ENCODE measurements at regions not wholly inside any gene's neighbourhood (a gene's known extent, or its start where the extent isn't known, plus 50 kb on each side); places are given as distances from the start of the nearest gene placed in this dataset.

- no peak for DNase-seq
Measured at GRCh38 chr18:24797981-24798380, 337.5 kb downstream of the HRH4 start.

GRCh38 chr18:24799176-24799575 is 338.7 kb downstream of the HRH4 start:
- DNase-seq: no peak

GRCh38 chr18:24799720-24800119 is 339.3 kb downstream of the HRH4 start:
- no peak for DNase-seq

- DNase-seq: no peak
Measured at GRCh38 chr18:24801001-24801400, 340.6 kb downstream of the HRH4 start.

GRCh38 chr18:24802456-24802855 is 342.0 kb downstream of the HRH4 start:
- DNase-seq: no peak

- no peak for DNase-seq
Measured at GRCh38 chr18:24805156-24805555, 344.7 kb downstream of the HRH4 start.

- no peak for DNase-seq
Measured at GRCh38 chr18:24809173-24809950, 348.9 kb downstream of the HRH4 start.

- DNase-seq: no peak
Measured at GRCh38 chr18:24810561-24811305, 350.3 kb downstream of the HRH4 start.

GRCh38 chr18:24811950-24812681 is 351.7 kb downstream of the HRH4 start:
- no peak for DNase-seq

- no peak for DNase-seq
Measured at GRCh38 chr18:24814521-24814920, 354.1 kb downstream of the HRH4 start.

- DNase-seq: no peak
Measured at GRCh38 chr18:24817150-24817549, 356.7 kb downstream of the HRH4 start.

- no peak for DNase-seq
Measured at GRCh38 chr18:24817587-24818371, 357.3 kb downstream of the HRH4 start.

- DNase-seq: no peak
Measured at GRCh38 chr18:24818441-24818840, 358.0 kb downstream of the HRH4 start.

- no peak for DNase-seq
Measured at GRCh38 chr18:24819141-24819890, 358.9 kb downstream of the HRH4 start.

GRCh38 chr18:24825397-24825796 is 365.0 kb downstream of the HRH4 start:
- no peak for DNase-seq

- no peak for DNase-seq
Measured at GRCh38 chr18:24826605-24827004, 366.2 kb downstream of the HRH4 start.

GRCh38 chr18:24827501-24827900 is 367.1 kb downstream of the HRH4 start:
- no peak for DNase-seq

GRCh38 chr18:24831081-24831480 is 370.6 kb downstream of the HRH4 start:
- no peak for DNase-seq

GRCh38 chr18:24831871-24832665 is 371.6 kb downstream of the HRH4 start:
- no peak for DNase-seq

GRCh38 chr18:24835751-24836150 is 375.3 kb downstream of the HRH4 start:
- DNase-seq: no peak

- no peak for DNase-seq
Measured at GRCh38 chr18:24837066-24837465, 376.6 kb downstream of the HRH4 start.

Measured in stimulated activated CD4-positive, alpha-beta T cell treated with anti-CD3 and anti-CD28 coated beads, Interleukin-4, amount 100 ng/mL, for 24 hours (primary cell).